Suprapubic skin (tissue), 3 donors: ENCODE measurements at regions not wholly inside any gene's neighbourhood (a gene's known extent, or its start where the extent isn't known, plus 50 kb on each side); places are given as distances from the start of the nearest gene placed in this dataset.

ENCODE experiments used
- CTCF ChIP-seq, 2 donors: fragments of 200-600 bp in 1 of 2; fragments of 450-650 bp in 1 of 2; sonication (generic) in 1 of 2; IDR thresholded peaks; one replicate each; pipeline ENCODE4 v1.5.1; 2016 to 2019; ENCODE audit warnings: antibody characterized with exemption in 2 of 2, mild to moderate bottlenecking in 1 of 2, moderate library complexity in 1 of 2
- POLR2AphosphoS5 ChIP-seq, 3 donors: sonication (generic); formaldehyde crosslinking; IDR thresholded peaks; one replicate each; pipeline ENCODE4 v1.6.1; 2017; ENCODE audit warnings: antibody characterized with exemption in 3 of 3

GRCh38 chr5:133792655-133793054 is 175.8 kb downstream of the C5orf15 start:
- no peak for TF ChIP-seq CTCF (IDR thresholded peaks at IDR 0.05)
- no peak for TF ChIP-seq POLR2AphosphoS5 (IDR thresholded peaks at IDR 0.05)
